Adipocyte (in vitro differentiated cells): ENCODE measurements at regions not wholly inside any gene's neighbourhood (a gene's known extent, or its start where the extent isn't known, plus 50 kb on each side); places are given as distances from the start of the nearest gene placed in this dataset.
"Not testable (repeated sequence)": the region's sequence is repeated elsewhere in the genome, so short reads cannot be mapped to it uniquely, and the experiment has no call there.

ENCODE experiments used
- DNase-seq: peaks from one replicate; pipeline ENCODE4 v3.0.0-alpha.2; 2015; ENCODE audit warnings: low read depth
- H3K27me3 ChIP-seq: replicated peaks from 2 replicates; pipeline ENCODE4 v1.7.0; 2013; ENCODE audit warnings: mild to moderate bottlenecking, low read length, moderate library complexity; ENCODE audit not compliant: control insufficient read depth, insufficient read depth
- H3K36me3 ChIP-seq: 2 replicates; pipeline ENCODE4 v1.7.0; 2013; ENCODE audit warnings: low read length, mild to moderate bottlenecking, moderate library complexity; ENCODE audit not compliant: control insufficient read depth, insufficient read depth, severe bottlenecking
- H3K4me1 ChIP-seq: 2 replicates; pipeline ENCODE4 v1.7.0; 2013; ENCODE audit warnings: mild to moderate bottlenecking, low read length, moderate library complexity; ENCODE audit not compliant: control insufficient read depth, insufficient read depth
- H3K4me3 ChIP-seq: 2 replicates; pipeline ENCODE4 v1.7.0; 2013; ENCODE audit warnings: mild to moderate bottlenecking, low read length, moderate library complexity
- H3K9ac ChIP-seq: 2 replicates; pipeline ENCODE4 v1.7.0; 2013; ENCODE audit warnings: mild to moderate bottlenecking, low read length, moderate library complexity
- H3K9me3 ChIP-seq: 2 replicates; pipeline ENCODE4 v1.7.0; 2013; ENCODE audit warnings: mild to moderate bottlenecking, low read length, moderate library complexity; ENCODE audit not compliant: control insufficient read depth

DNA sequence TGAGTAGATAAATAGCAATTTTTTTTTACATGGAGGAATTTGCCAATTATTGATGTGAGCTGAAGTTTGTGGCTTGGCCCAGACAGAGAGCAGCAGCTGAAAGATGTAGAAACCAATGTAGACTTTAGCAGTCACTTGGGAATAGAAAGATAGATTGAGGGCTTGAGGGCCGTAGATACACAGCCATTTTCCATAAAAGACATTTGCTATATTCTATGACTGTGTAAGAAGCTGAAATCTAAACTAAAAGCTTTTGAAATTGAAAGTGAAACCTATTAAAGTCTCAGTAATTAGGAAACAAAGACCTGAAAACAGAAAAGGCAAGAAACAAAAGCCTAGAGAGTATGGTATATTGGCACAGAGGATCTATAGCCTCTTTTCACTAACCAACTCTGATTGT, 332.7 kb downstream of the CENPW start:
- H3K9ac ChIP-seq = peak overlapping the region; percentile 34
- H3K9me3 ChIP-seq = no peaks in the 10 kb centered on the region
- peak; percentile 27 for DNase-seq
- H3K4me3 ChIP-seq = peak overlapping the region; percentile 55
- H3K36me3 ChIP-seq = no peaks in the 10 kb centered on the region
- peaks cover 11% of the 10 kb centered on the region for H3K4me1 ChIP-seq
- H3K27me3 ChIP-seq = no peaks in the 10 kb centered on the region

DNA sequence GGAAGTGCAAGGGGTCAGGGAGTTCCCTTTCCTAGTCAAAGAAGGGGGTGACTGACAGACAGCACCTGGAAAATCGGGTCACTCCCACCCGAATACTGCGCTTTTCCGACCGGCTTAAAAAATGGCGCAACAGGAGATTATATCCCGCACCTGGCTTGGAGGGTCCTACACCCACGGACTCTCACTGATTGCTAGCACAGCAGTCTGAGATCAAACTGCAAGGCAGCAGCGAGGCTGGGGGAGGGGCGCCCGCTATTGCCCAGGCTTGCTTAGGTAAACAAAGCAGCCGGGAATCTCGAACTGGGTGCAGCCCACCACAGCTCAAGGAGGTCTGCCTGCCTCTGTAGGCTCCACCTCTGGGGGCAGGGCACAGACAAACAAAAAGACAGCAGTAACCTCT, 333.8 kb downstream of the CENPW start:
- H3K27me3 ChIP-seq, DNase-seq, H3K4me3 ChIP-seq, H3K9ac ChIP-seq, H3K9me3 ChIP-seq, H3K36me3 ChIP-seq: not testable (repeated sequence)
- H3K4me1 ChIP-seq = peaks cover 11% of the 10 kb centered on the region

DNA sequence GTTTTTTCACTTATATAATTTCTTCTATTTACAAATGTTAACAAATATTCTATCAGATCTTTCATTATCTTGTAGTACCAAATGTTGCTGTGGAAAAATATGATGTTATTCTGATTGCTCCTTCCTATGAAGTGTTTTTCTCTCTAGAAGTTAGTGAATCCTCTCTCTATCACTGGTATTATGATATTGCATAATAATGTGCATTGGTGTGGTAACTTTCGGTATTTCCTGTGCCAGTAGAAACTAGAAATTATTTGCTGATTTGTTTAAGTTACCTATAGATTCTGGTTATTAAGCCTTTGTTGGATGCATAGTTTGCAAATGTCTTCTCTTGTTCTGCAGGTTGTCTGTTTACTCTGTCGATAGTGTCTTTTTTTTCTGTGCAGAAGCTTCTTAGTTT, 342.5 kb downstream of the CENPW start:
- Histone ChIP-seq H3K4me3 (peak overlapping the region; percentile 44), H3K4me1 (peaks cover 11% of the 10 kb centered on the region), H3K9me3 (peaks cover 12% of the 10 kb centered on the region), H3K9ac (no peak overlapping the region), H3K27me3 (no peaks in the 10 kb centered on the region), H3K36me3 (no peaks in the 10 kb centered on the region)
- DNase-seq = peak; percentile 47

DNA sequence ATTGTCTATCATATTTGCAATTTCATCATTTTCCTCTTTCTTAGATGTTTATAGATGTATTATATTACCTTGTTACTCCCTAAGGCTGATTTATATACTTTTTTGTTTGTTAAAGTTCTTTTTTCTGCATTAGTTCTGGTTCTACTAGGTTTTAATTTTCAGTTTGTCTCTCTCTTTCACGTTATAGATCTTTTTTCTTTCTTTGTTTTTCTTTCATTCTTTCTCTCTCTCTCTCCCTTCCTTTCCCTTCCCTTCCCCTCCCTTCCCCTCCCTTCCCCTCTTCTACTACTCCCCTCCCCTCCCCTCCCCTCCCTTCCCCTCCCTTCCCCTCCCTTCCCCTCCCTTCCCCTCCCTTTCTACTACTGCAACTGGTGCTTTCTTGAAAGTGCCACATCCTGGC, 345.3 kb downstream of the CENPW start:
- H3K27me3 ChIP-seq = no peaks in the 10 kb centered on the region

DNA sequence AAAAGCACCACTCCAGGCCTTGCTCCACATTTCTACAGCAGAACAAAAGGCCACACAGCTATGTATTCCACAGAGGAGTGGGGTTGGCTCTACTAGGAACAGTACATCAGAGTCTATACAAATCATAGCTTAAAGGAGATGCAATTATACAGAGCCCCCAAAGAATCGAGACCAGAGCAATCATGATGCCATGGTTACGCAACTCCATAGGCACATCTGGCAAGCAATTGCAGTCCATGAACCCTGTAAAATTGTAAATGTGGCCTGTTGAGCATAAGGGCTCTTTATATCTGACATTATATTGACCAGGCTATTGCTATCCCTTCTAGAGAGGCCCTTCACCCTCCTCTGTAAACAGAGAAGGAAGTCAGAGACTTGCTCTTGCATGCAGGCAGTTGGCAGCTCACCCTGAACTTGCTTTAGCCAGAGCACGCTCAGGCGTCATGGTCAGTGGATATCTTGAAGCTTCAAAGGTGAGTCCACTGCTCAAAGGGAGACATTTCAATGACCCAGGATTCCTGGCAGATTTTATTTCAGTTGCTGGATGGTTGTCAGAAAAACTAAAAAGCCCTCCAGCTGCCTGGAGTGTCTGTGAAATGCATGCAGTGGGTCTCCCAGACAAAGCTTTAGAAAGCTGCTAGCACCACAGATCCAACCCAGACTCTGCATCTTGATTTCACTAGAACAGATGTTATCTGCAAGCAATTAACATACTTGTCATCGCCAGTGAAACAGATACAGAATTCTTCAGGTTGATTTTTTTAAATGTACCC, 357.2 kb downstream of the CENPW start:
- no peaks in the 10 kb centered on the region for H3K36me3 ChIP-seq
- peaks cover 4% of the 10 kb centered on the region for H3K9me3 ChIP-seq
- DNase-seq = peak; percentile 71
- H3K4me1 ChIP-seq = peaks cover 4% of the 10 kb centered on the region
- H3K4me3 ChIP-seq = no peak overlapping the region
- no peaks in the 10 kb centered on the region for H3K27me3 ChIP-seq
- no peak overlapping the region for H3K9ac ChIP-seq

More for the DNA sequence above, 345.3 kb downstream of the CENPW start:
- no peak for DNase-seq
- Histone ChIP-seq H3K9ac (no peak overlapping the region), H3K36me3 (no peaks in the 10 kb centered on the region), H3K4me3 (no peak overlapping the region), H3K4me1 (peaks cover 11% of the 10 kb centered on the region), H3K9me3 (peaks cover 20% of the 10 kb centered on the region)

DNA sequence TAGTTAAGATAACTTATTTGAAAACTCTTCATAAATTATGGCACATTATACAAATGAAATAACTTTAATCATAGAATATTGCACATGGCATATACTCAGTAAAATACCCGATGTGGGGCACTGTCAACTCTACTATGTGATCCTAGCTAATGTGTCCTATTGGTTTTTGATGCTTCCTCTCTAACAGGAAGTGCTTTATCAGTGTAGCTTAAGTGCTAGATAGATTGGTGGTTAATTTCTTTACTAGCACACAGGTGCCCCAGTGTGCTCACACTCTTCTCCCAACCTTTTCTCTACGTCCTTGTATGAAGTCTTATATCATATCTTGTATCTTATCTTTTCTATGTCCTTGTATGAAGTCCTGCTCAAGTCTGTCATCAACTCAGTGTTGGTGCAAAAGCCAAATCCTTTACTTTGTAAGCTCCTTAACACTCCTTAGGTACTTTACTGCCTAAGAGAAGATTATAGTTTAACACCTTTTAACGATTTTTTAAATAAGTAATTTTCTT, 358.9 kb downstream of the CENPW start:
- H3K4me1 ChIP-seq = peaks cover 4% of the 10 kb centered on the region
- H3K27me3 ChIP-seq = no peaks in the 10 kb centered on the region
- no peak for DNase-seq
- H3K4me3 ChIP-seq = no peak overlapping the region
- H3K9me3 ChIP-seq = no peaks in the 10 kb centered on the region
- no peaks in the 10 kb centered on the region for H3K36me3 ChIP-seq
- H3K9ac ChIP-seq = no peak overlapping the region

DNA sequence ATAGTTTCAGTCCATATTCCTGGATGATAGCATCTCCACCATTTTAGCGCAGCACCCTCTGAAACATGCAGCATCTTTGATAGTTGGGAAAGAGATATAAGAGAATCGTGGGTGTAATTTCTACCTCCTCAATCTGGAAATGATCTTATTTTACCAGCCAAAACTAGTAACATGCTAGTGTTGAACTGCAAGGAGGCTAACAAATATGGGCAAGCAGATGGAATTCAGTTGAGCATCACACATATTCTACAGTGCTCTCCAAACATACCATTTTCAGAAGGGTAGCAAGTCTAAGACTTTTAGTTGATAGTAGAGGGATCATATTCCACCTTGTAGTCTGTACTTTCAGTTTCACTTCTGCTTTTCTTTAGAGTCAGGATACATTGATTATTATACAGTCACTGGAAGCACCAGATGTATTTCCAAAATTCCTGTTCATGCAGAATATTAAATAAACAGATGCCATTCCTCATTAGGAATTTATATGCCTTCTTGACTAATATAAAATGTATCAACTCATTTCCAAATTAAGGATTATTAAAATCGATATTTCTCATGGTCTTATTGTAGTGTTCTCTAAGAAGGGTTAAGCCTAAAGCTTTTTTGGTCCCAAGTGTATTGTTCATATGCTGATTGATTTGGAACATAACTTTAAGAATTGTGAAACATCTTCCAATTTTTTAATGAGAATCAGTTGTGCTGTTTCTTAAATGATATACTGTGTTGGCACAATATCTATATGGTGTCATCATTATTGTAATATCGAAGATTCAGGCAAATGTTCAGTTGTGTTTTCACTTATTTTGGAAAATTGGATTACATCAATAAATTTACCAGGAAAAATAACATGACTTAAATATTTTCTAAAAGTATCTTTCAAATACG, 362.0 kb downstream of the CENPW start:
- DNase-seq = peak; percentile 34
- Histone ChIP-seq H3K9ac (no peak overlapping the region), H3K27me3 (no peaks in the 10 kb centered on the region), H3K9me3 (no peaks in the 10 kb centered on the region), H3K4me3 (peak overlapping the region; percentile 56), H3K4me1 (peaks cover 4% of the 10 kb centered on the region), H3K36me3 (no peaks in the 10 kb centered on the region)

DNA sequence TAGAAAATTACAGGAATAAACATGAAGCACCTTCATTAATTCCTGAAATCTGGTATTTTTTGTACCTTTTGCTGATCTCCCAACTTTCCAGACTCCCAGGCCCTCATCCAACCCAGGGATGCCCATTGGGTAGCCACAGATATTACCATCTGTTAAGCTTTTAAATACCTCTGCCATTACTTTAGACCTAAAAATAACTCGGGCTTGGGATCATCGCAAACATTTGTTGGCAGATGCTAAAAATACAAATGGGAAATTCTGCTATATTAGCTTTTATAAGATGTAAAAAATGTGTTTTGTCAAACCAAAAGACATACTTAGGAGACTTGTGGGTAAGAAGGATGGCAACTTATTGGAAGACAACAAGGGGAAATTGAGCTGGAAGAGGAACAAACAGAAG, 376.1 kb downstream of the CENPW start:
- Histone ChIP-seq H3K36me3 (no peaks in the 10 kb centered on the region), H3K9me3 (no peaks in the 10 kb centered on the region), H3K27me3 (no peaks in the 10 kb centered on the region), H3K4me3 (no peak overlapping the region), H3K9ac (no peak overlapping the region), H3K4me1 (peaks cover 19% of the 10 kb centered on the region)
- DNase-seq = peak; percentile 16

DNA sequence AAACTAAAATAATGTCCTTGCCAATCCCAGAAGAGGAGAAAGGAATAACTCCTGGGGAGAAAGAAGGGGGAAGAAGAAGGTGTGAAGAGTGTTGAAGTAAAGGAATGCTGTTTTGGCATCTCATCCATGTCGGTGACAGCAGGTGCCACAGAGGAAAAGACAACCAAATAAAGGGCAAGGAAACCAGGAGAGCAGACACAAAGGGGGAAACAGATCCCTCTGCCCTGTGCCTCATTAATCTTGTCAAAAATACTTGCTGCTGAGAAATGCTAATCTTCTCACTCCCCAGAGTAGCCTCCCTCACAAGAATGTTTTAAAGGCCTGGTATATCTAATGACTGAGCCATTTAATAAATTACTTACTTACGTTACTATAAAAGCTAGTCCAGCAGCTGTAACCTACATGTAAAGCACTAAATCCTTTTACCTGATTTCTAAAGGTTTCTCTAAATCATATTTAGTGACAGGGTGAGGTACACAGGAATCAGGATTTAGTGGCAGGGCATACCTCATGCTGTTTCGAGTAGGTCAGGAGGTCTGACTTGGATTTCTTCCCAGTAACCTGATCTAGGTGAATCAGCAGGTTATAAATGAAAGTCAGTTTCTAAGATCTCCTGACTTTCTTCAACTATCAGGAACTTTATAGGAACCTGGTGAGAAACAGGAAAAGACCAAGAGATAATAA, 377.1 kb downstream of the CENPW start:
- Histone ChIP-seq H3K9ac (no peak overlapping the region), H3K4me3 (no peak overlapping the region), H3K36me3 (no peaks in the 10 kb centered on the region), H3K9me3 (no peaks in the 10 kb centered on the region), H3K4me1 (peaks cover 29% of the 10 kb centered on the region), H3K27me3 (no peaks in the 10 kb centered on the region)
- no peak for DNase-seq

DNA sequence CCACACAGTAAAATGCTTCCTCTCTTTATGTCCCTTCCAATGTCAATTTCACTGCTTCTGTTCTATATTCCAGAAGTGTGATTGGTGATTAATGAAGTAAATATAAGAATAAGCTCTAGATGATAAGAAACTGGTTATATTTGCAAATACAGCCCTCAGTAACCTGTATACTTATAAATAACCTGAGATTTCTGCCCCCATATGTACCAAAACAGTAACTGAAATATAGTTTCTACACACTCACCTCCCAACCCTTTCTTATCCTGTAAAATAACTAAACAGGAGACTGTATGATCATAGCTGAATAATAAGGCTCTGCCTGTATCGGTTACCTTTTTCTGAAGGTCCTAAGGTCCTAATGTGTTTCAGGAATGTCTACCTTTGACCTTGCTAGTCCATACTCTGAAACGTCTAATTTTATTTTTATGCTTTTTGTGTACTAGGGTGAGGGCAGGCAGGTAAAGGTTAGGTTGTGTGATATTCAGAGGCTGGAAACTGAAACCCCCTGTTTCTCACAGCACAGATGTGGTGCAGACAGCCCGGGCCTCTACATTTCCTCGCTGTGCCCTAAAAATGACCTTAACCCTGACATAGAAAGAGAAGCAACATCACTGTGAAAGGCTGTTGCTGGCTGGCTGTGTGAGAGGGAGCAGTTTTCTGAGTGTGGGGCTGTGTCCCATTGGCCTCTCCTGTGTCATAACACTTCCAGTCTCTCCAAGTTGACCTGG, 378.8 kb downstream of the CENPW start:
- DNase-seq = no peak
- H3K36me3 ChIP-seq = no peaks in the 10 kb centered on the region
- H3K9ac ChIP-seq = no peak overlapping the region
- H3K27me3 ChIP-seq = no peaks in the 10 kb centered on the region
- H3K4me1 ChIP-seq = peaks cover 33% of the 10 kb centered on the region
- H3K9me3 ChIP-seq = no peaks in the 10 kb centered on the region
- H3K4me3 ChIP-seq = no peak overlapping the region
